Keratinocyte (primary cell): ENCODE measurements at regions not wholly inside any gene's neighbourhood (a gene's known extent, or its start where the extent isn't known, plus 50 kb on each side); places are given as distances from the start of the nearest gene placed in this dataset.

Experiments used
- DNase-seq: peaks from one replicate; pipeline ENCODE4 v3.0.0-alpha.2; 2011; ENCODE audit warnings: low read depth, missing footprints, low spot score
- FAIRE-seq: peaks from 2 replicates; lab custom pipeline; 2011; peaks lifted over from hg19 to GRCh38; lab: Jason Lieb, UNC
- H2AFZ ChIP-seq: 2 replicates; pipeline ENCODE4 v1.6.0; 2012; ENCODE audit warnings: low read length, control low read depth, inconsistent platforms; ENCODE audit not compliant: control insufficient read depth
- H3K27ac ChIP-seq: 2 replicates; pipeline ENCODE4 v1.5.1; 2011; ENCODE audit warnings: low read length; ENCODE audit not compliant: control insufficient read depth, insufficient read depth
- H3K27me3 ChIP-seq: 3 replicates; pipeline ENCODE4 v1.6.0; 2011; ENCODE audit warnings: low read length; ENCODE audit not compliant: control insufficient read depth, insufficient read depth; ENCODE audit errors: extremely low read depth
- H3K36me3 ChIP-seq, 2 experiments: 2 replicates in 1 of 2; 3 replicates in 1 of 2; pipeline ENCODE4 v1.5.1; 2011; ENCODE audit warnings: low read length in 2 of 2, mild to moderate bottlenecking in 1 of 2; ENCODE audit not compliant: control insufficient read depth in 2 of 2, insufficient read depth in 2 of 2; ENCODE audit errors: extremely low read depth in 1 of 2
- H3K4me1 ChIP-seq: 3 replicates; pipeline ENCODE4 v1.5.1; 2011; ENCODE audit warnings: low read length; ENCODE audit not compliant: control insufficient read depth, insufficient read depth; ENCODE audit errors: extremely low read depth
- H3K4me2 ChIP-seq: 3 replicates; pipeline ENCODE4 v1.6.0; 2011; ENCODE audit warnings: low read depth, low read length; ENCODE audit not compliant: control insufficient read depth, insufficient read depth; ENCODE audit errors: extremely low read depth
- H3K4me3 ChIP-seq, 3 experiments: fragments of 200-600 bp in 1 of 3; sonication (generic) in 1 of 3; 2 replicates in 2 of 3; 3 replicates in 1 of 3; pipeline ENCODE4 v1.5.1; 2011 to 2016; ENCODE audit warnings: low read length in 3 of 3, mild to moderate bottlenecking in 3 of 3, control low read depth in 2 of 3, inconsistent platforms in 1 of 3, low read depth in 1 of 3, mixed read lengths in 1 of 3, mixed run types in 1 of 3, moderate library complexity in 1 of 3; ENCODE audit not compliant: control insufficient read depth in 2 of 3, insufficient read depth in 2 of 3; ENCODE audit errors: extremely low read depth in 1 of 3
- H3K79me2 ChIP-seq: 2 replicates; pipeline ENCODE4 v1.6.0; 2012; ENCODE audit warnings: low read length; ENCODE audit not compliant: control insufficient read depth, insufficient read depth
- H3K9ac ChIP-seq: 3 replicates; pipeline ENCODE4 v1.6.0; 2011; ENCODE audit warnings: low read length; ENCODE audit not compliant: control insufficient read depth, insufficient read depth; ENCODE audit errors: extremely low read depth
- H3K9me1 ChIP-seq: 3 replicates; pipeline ENCODE4 v1.6.0; 2011; ENCODE audit warnings: low read length; ENCODE audit not compliant: control insufficient read depth, insufficient read depth; ENCODE audit errors: extremely low read depth
- H3K9me3 ChIP-seq: 2 replicates; pipeline ENCODE4 v1.5.1; 2012; ENCODE audit warnings: low read depth, low read length; ENCODE audit not compliant: control insufficient read depth
- H4K20me1 ChIP-seq: 3 replicates; pipeline ENCODE4 v1.6.0; 2011; ENCODE audit warnings: low read length; ENCODE audit not compliant: control insufficient read depth, insufficient read depth; ENCODE audit errors: extremely low read depth
- CTCF ChIP-seq, 3 experiments: IDR thresholded peaks in 1 of 3; conservative IDR thresholded peaks in 1 of 3; optimal IDR thresholded peaks in 1 of 3; 2 replicates in 2 of 3; 3 replicates in 1 of 3; pipeline versions ENCODE3 to v1.5.1; 2011; ENCODE audit warnings: low read length in 3 of 3, mild to moderate bottlenecking in 3 of 3, moderate library complexity in 2 of 3, control low read depth in 1 of 3, inconsistent platforms in 1 of 3; ENCODE audit not compliant: insufficient read depth in 2 of 3; ENCODE audit errors: extremely low read depth in 1 of 3
- EZH2 ChIP-seq: IDR thresholded peaks from one replicate; pipeline ENCODE4 v1.6.1; 2012; ENCODE audit warnings: inconsistent platforms, mild to moderate bottlenecking, low read length, moderate library complexity
- dilution Hi-C: fragments of 300-500 bp; cut with MboI; formaldehyde crosslinking; loops from one replicate; pipeline ENCODE4 v1.7.0; 2020; ENCODE audit warnings: low sequenced_read_pairs; ENCODE audit not compliant: extremely low pct_ligation_motif_present

- H3K9me3 ChIP-seq: no peaks in the 10 kb centered on the region
- no peak overlapping the region for H3K9ac ChIP-seq
- DNase-seq (no peak), FAIRE-seq (no peak)
- no peaks in the 10 kb centered on the region for H3K9me1 ChIP-seq
- dilution Hi-C loops: no loop called here
- H3K36me3 ChIP-seq: no peaks in the 10 kb centered on the region
- TF ChIP-seq CTCF (optimal IDR thresholded peaks at IDR 0.05 in 1 of 3, IDR thresholded peaks at IDR 0.05 in 1 of 3, conservative IDR thresholded peaks at IDR 0.05 in 1 of 3; ENCODE audit: extremely low read depth in 1 of 3, insufficient read depth in 2 of 3, low read length in 3 of 3) (no peak), EZH2 (no peak)
- no peaks in the 10 kb centered on the region for H3K4me1 ChIP-seq
- no peak overlapping the region for H3K27ac ChIP-seq
- H2AFZ ChIP-seq: no peak overlapping the region
- no peak overlapping the region for H3K4me3 ChIP-seq
- H3K27me3 ChIP-seq: no peaks in the 10 kb centered on the region
- H3K4me2 ChIP-seq: no peak overlapping the region
- H4K20me1 ChIP-seq: no peaks in the 10 kb centered on the region
- no peaks in the 10 kb centered on the region for H3K79me2 ChIP-seq
These were observed 84.6 kb upstream of the TNIP3 start for GRCh38 chr4:121248747-121249146.

- H3K9me1 ChIP-seq: no peaks in the 10 kb centered on the region
- no peak overlapping the region for H3K9ac ChIP-seq
- H3K36me3 ChIP-seq: no peaks in the 10 kb centered on the region
- no peak overlapping the region for H2AFZ ChIP-seq
- no peaks in the 10 kb centered on the region for H3K9me3 ChIP-seq
- TF ChIP-seq EZH2 (no peak), CTCF (optimal IDR thresholded peaks at IDR 0.05 in 1 of 3, IDR thresholded peaks at IDR 0.05 in 1 of 3, conservative IDR thresholded peaks at IDR 0.05 in 1 of 3; ENCODE audit: extremely low read depth in 1 of 3, insufficient read depth in 2 of 3, low read length in 3 of 3) (no peak)
- FAIRE-seq: no peak
- H4K20me1 ChIP-seq: no peaks in the 10 kb centered on the region
- H3K4me2 ChIP-seq: no peak overlapping the region
- dilution Hi-C loops: no loop called here
- H3K4me3 ChIP-seq: no peak overlapping the region
- DNase-seq: no peak
- no peaks in the 10 kb centered on the region for H3K4me1 ChIP-seq
- H3K79me2 ChIP-seq: no peaks in the 10 kb centered on the region
- no peak overlapping the region for H3K27ac ChIP-seq
- no peaks in the 10 kb centered on the region for H3K27me3 ChIP-seq
These were observed 82.6 kb upstream of the TNIP3 start for GRCh38 chr4:121246698-121247097.
